ENCODE measurements at regions not wholly inside any gene's neighbourhood (a gene's known extent, or its start where the extent isn't known, plus 50 kb on each side); places are given as distances from the start of the nearest gene placed in this dataset.

DNA sequence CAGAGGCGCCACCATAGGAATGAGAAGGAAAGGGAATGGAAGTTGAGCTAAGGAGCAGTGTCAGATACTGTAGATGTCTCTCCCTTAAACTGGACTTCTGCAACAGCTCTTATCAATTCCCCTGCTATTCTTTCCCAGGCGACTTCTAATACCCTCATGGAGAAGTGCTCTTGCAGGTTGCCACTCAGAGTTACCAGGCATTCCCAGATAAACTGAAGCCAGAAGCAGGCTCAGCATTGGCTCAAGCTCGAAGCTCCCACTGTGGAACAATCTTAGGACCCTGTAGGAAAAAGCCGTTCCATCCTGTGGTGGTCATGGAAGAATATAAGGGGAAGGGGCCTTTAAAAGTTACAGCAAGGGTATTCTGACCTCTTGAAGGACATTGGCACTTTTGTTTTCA is 208.7 kb upstream of the PLET1 start:
- Histone ChIP-seq H3K9me3 (ENCODE audit: control insufficient read depth, insufficient read depth, low read length) (no peaks in the 10 kb centered on the region), H3F3A (ENCODE audit: control insufficient read depth, insufficient read depth) (no peaks in the 10 kb centered on the region), H3K4me2 (ENCODE audit: low read length) (no peak overlapping the region), H3K27me3 (ENCODE audit: control insufficient read depth, low read length) (no peaks in the 10 kb centered on the region), H4K20me1 (ENCODE audit: control insufficient read depth, insufficient read depth, low read depth, low read length) (no peaks in the 10 kb centered on the region), H3K27ac (ENCODE audit: low read depth, low read length) (no peak overlapping the region), H3K4me3 (ENCODE audit: low read length) (no peak overlapping the region), H3K9me2 (replicated peaks; ENCODE audit: control insufficient read depth, low read length) (no peaks in the 10 kb centered on the region), H3K36me3 (ENCODE audit: control insufficient read depth, low read length) (no peaks in the 10 kb centered on the region), H3K4me1 (ENCODE audit: control insufficient read depth, low read length) (no peaks in the 10 kb centered on the region), H3K79me2 (ENCODE audit: control insufficient read depth, low read length) (no peaks in the 10 kb centered on the region)
- TF ChIP-seq EZH2phosphoT487 (IDR thresholded peaks at IDR 0.05; ENCODE audit: borderline replicate concordance, low read length) = no peak
- TF ChIP-seq, protein P1, sequence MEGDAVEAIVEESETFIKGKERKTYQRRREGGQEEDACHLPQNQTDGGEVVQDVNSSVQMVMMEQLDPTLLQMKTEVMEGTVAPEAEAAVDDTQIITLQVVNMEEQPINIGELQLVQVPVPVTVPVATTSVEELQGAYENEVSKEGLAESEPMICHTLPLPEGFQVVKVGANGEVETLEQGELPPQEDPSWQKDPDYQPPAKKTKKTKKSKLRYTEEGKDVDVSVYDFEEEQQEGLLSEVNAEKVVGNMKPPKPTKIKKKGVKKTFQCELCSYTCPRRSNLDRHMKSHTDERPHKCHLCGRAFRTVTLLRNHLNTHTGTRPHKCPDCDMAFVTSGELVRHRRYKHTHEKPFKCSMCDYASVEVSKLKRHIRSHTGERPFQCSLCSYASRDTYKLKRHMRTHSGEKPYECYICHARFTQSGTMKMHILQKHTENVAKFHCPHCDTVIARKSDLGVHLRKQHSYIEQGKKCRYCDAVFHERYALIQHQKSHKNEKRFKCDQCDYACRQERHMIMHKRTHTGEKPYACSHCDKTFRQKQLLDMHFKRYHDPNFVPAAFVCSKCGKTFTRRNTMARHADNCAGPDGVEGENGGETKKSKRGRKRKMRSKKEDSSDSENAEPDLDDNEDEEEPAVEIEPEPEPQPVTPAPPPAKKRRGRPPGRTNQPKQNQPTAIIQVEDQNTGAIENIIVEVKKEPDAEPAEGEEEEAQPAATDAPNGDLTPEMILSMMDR (IDR thresholded peaks at IDR 0.05; ENCODE audit: low read depth, low read length, poor library complexity, severe bottlenecking) = no peak

DNA sequence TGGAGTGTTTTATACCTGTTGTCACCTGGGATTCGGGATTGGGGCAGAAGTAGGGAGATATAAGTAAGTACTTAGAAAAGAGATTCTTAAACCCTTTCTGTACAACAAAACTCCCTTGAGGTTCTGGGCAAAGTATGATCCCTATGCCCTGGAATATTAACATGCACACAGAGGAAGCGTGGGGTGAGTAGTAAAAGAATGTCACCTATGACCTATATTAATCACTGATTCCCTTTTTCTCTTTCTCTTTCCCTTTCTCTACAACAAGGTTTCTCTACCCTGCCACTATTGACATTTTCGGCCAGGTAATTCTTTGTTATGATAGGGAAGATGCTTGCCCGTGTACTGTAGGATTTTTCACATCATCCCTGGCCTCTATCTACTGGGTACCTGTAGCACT is 209.7 kb upstream of the PLET1 start:
- Histone ChIP-seq H4K20me1 (ENCODE audit: control insufficient read depth, insufficient read depth, low read depth, low read length) (no peaks in the 10 kb centered on the region), H3K4me2 (ENCODE audit: low read length) (no peak overlapping the region), H3K9me2 (replicated peaks; ENCODE audit: control insufficient read depth, low read length) (no peaks in the 10 kb centered on the region), H3K9me3 (ENCODE audit: control insufficient read depth, insufficient read depth, low read length) (no peaks in the 10 kb centered on the region), H3K36me3 (ENCODE audit: control insufficient read depth, low read length) (no peaks in the 10 kb centered on the region), H3K79me2 (ENCODE audit: control insufficient read depth, low read length) (no peaks in the 10 kb centered on the region), H3F3A (ENCODE audit: control insufficient read depth, insufficient read depth) (no peaks in the 10 kb centered on the region), H3K27me3 (ENCODE audit: control insufficient read depth, low read length) (no peaks in the 10 kb centered on the region), H3K4me1 (ENCODE audit: control insufficient read depth, low read length) (no peaks in the 10 kb centered on the region), H3K27ac (ENCODE audit: low read depth, low read length) (no peak overlapping the region), H3K4me3 (ENCODE audit: low read length) (no peak overlapping the region)
- TF ChIP-seq, protein P1 (IDR thresholded peaks at IDR 0.05; ENCODE audit: low read depth, low read length, poor library complexity, severe bottlenecking) = no peak
- no peak for TF ChIP-seq EZH2phosphoT487 (IDR thresholded peaks at IDR 0.05; ENCODE audit: borderline replicate concordance, low read length)

DNA sequence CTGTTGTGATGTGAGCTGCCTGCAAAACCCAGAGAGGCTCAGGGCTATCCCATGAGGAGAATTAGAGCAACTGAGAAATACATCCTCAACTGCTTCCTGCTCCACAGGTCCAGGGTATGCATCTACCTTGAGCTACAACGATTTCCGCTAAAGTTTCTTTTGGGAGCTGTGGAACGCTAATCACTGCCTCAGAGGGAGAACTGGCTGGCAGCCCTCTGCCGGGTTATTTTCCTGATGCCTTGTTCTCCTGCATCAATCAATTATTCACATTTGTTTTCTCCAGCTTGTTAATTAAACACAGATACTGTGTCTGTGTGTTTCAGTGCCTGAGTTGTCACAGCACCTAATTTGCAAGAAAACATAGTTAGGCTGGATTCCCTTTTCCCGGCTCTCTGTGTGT is 211.1 kb upstream of the PLET1 start:
- no peak for TF ChIP-seq EZH2phosphoT487 (IDR thresholded peaks at IDR 0.05; ENCODE audit: borderline replicate concordance, low read length)
- TF ChIP-seq, protein P1 (IDR thresholded peaks at IDR 0.05; ENCODE audit: low read depth, low read length, poor library complexity, severe bottlenecking) = no peak
- Histone ChIP-seq H3K27ac (ENCODE audit: low read depth, low read length) (no peak overlapping the region), H4K20me1 (ENCODE audit: control insufficient read depth, insufficient read depth, low read depth, low read length) (no peaks in the 10 kb centered on the region), H3K27me3 (ENCODE audit: control insufficient read depth, low read length) (no peaks in the 10 kb centered on the region), H3K79me2 (ENCODE audit: control insufficient read depth, low read length) (no peaks in the 10 kb centered on the region), H3K9me2 (replicated peaks; ENCODE audit: control insufficient read depth, low read length) (no peaks in the 10 kb centered on the region), H3K9me3 (ENCODE audit: control insufficient read depth, insufficient read depth, low read length) (no peaks in the 10 kb centered on the region), H3K4me3 (ENCODE audit: low read length) (no peak overlapping the region), H3K4me2 (ENCODE audit: low read length) (no peak overlapping the region), H3K36me3 (ENCODE audit: control insufficient read depth, low read length) (no peaks in the 10 kb centered on the region), H3F3A (ENCODE audit: control insufficient read depth, insufficient read depth) (no peaks in the 10 kb centered on the region), H3K4me1 (ENCODE audit: control insufficient read depth, low read length) (no peaks in the 10 kb centered on the region)

DNA sequence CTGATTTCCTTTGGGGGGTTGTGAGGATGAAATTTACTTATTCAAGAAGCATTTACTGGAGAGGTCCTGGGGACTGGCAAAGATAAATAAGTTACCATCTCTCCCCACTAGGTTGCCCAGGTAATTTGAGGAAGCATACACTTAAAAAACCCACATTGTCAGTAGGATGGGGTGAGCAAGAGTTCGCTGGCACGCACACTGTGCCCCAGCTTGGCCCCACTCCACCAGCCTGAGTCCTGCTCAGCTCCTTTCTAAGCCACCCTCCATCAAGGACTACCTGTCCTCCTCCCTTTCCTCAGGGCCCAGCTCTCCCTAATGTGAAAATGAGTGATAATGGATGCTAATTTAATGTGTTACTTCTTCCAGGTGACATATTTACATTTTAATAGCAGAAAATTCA is 216.5 kb upstream of the PLET1 start:
- H3F3A ChIP-seq (ENCODE audit: control insufficient read depth, insufficient read depth) = no peaks in the 10 kb centered on the region
- no peak overlapping the region for H3K4me3 ChIP-seq (ENCODE audit: low read length)
- H3K27ac ChIP-seq (ENCODE audit: low read depth, low read length) = no peak overlapping the region
- H3K4me1 ChIP-seq (ENCODE audit: control insufficient read depth, low read length) = no peaks in the 10 kb centered on the region
- H3K27me3 ChIP-seq (ENCODE audit: control insufficient read depth, low read length) = 0 out of 2 replicates have a peak, but pooled peaks cover 2% of the 10 kb centered on the region
- no peaks in the 10 kb centered on the region for H4K20me1 ChIP-seq (ENCODE audit: control insufficient read depth, insufficient read depth, low read depth, low read length)
- H3K36me3 ChIP-seq (ENCODE audit: control insufficient read depth, low read length) = no peaks in the 10 kb centered on the region
- H3K4me2 ChIP-seq (ENCODE audit: low read length) = no peak overlapping the region
- no peaks in the 10 kb centered on the region for H3K9me2 ChIP-seq (replicated peaks; ENCODE audit: control insufficient read depth, low read length)
- H3K9me3 ChIP-seq (ENCODE audit: control insufficient read depth, insufficient read depth, low read length) = no peaks in the 10 kb centered on the region
- TF ChIP-seq, protein P1 (IDR thresholded peaks at IDR 0.05; ENCODE audit: low read depth, low read length, poor library complexity, severe bottlenecking) = no peak
- no peaks in the 10 kb centered on the region for H3K79me2 ChIP-seq (ENCODE audit: control insufficient read depth, low read length)

Data from DOHH2 (cell line).